Panc1 (cell line): ENCODE measurements at regions not wholly inside any gene's neighbourhood (a gene's known extent, or its start where the extent isn't known, plus 50 kb on each side); places are given as distances from the start of the nearest gene placed in this dataset.

Experiments
- CTCF ChIP-seq: fragments of 450-650 bp; IDR thresholded peaks from 2 replicates; pipeline ENCODE4 v1.5.1; 2017; ENCODE audit warnings: mild to moderate bottlenecking
- POLR2AphosphoS5 ChIP-seq: IDR thresholded peaks from 2 replicates; pipeline ENCODE4 v1.6.1; 2012; ENCODE audit warnings: mild to moderate bottlenecking, low read depth, low read length, moderate library complexity
- TF ChIP-seq, protein P1 (sequence below), 2 experiments: IDR thresholded peaks; 2 replicates each; pipeline ENCODE4 v1.6.1; 2011 to 2012; ENCODE audit warnings: low read depth in 2 of 2, control low read depth in 1 of 2, low read length in 1 of 2, mild to moderate bottlenecking in 1 of 2, moderate library complexity in 1 of 2; ENCODE audit not compliant: insufficient read depth in 1 of 2

DNA sequence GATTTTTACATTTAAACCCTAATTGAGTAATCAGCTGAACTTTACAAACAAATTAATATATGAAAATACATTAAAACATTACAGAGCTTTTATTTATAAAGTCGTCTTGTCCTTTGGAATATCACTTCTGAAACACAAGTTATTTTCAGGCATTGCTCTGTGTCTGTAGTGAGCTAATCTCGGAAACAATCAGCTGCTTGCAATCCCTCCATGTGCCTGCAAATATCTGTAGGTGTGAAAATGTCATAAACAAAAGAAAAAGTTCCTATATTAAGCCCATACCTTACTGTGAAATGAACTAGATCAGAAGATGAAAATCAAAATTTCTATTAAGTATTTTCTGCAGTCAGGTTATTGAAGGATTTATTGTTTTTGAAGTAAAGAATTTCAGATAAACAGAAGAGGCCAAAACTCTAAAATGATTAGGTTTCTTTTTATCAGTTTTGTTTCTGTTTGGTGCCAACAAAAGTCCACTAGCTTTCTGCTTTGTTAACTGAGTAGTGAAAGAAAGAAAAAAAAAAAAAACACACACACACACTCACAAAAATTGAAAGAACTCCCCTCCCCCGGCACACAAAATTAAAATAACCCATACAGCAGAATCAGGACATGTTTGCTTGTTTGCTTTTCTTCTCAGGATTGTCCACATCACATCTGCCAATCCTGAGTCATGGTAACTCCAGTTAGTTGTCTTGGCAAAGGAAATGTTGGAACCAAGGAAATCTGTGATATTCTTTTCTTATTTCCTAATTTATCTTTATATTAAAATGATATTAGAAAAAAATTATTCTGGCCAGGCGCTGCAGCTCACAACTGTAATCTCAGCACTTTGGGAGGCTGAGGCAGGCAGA, 627.0 kb upstream of the SLC39A10 start:
- TF ChIP-seq POLR2AphosphoS5 = no peak
- no peak for TF ChIP-seq CTCF
- TF ChIP-seq, protein P1, sequence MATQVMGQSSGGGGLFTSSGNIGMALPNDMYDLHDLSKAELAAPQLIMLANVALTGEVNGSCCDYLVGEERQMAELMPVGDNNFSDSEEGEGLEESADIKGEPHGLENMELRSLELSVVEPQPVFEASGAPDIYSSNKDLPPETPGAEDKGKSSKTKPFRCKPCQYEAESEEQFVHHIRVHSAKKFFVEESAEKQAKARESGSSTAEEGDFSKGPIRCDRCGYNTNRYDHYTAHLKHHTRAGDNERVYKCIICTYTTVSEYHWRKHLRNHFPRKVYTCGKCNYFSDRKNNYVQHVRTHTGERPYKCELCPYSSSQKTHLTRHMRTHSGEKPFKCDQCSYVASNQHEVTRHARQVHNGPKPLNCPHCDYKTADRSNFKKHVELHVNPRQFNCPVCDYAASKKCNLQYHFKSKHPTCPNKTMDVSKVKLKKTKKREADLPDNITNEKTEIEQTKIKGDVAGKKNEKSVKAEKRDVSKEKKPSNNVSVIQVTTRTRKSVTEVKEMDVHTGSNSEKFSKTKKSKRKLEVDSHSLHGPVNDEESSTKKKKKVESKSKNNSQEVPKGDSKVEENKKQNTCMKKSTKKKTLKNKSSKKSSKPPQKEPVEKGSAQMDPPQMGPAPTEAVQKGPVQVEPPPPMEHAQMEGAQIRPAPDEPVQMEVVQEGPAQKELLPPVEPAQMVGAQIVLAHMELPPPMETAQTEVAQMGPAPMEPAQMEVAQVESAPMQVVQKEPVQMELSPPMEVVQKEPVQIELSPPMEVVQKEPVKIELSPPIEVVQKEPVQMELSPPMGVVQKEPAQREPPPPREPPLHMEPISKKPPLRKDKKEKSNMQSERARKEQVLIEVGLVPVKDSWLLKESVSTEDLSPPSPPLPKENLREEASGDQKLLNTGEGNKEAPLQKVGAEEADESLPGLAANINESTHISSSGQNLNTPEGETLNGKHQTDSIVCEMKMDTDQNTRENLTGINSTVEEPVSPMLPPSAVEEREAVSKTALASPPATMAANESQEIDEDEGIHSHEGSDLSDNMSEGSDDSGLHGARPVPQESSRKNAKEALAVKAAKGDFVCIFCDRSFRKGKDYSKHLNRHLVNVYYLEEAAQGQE (IDR thresholded peaks at IDR 0.05; ENCODE audit: insufficient read depth in 1 of 2, low read depth in 2 of 2, low read length in 1 of 2) = no peak
